ENCODE measurements at regions not wholly inside any gene's neighbourhood (a gene's known extent, or its start where the extent isn't known, plus 50 kb on each side); places are given as distances from the start of the nearest gene placed in this dataset.

GRCh38 chr4:83870328-83870950 lies 334.5 kb downstream of the GPAT3 start:
- peaks cover 14% of the 10 kb centered on the region for H3K4me1 Mint-ChIP-seq
- TF ChIP-seq CTCF (IDR thresholded peaks at IDR 0.05) = no peak
- no peak for DNase-seq
- no peak overlapping the region for H3K4me3 Mint-ChIP-seq
- peaks cover 46% of the 10 kb centered on the region for H3K27me3 Mint-ChIP-seq (ENCODE audit: low read depth, poor library complexity)
- H3K36me3 Mint-ChIP-seq (ENCODE audit: low read depth) = no peaks in the 10 kb centered on the region
- no peaks in the 10 kb centered on the region for H3K9me3 Mint-ChIP-seq
- no peak overlapping the region for H3K27ac Mint-ChIP-seq

GRCh38 chr4:83866834-83867621 lies 331.1 kb downstream of the GPAT3 start:
- TF ChIP-seq CTCF (IDR thresholded peaks at IDR 0.05) = no peak
- no peak overlapping the region for H3K27ac Mint-ChIP-seq
- H3K4me1 Mint-ChIP-seq = peaks cover 35% of the 10 kb centered on the region
- no peaks in the 10 kb centered on the region for H3K9me3 Mint-ChIP-seq
- H3K4me3 Mint-ChIP-seq = no peak overlapping the region
- H3K36me3 Mint-ChIP-seq (ENCODE audit: low read depth) = no peaks in the 10 kb centered on the region
- peaks cover 53% of the 10 kb centered on the region for H3K27me3 Mint-ChIP-seq (ENCODE audit: low read depth, poor library complexity)
- DNase-seq = no peak

- peaks cover 49% of the 10 kb centered on the region for H3K27me3 Mint-ChIP-seq (ENCODE audit: low read depth, poor library complexity)
- DNase-seq = no peak
Observed at GRCh38 chr4:83865417-83866150, 329.7 kb downstream of the GPAT3 start.

GRCh38 chr4:83864097-83864817 lies 328.3 kb downstream of the GPAT3 start:
- no peak for TF ChIP-seq CTCF (IDR thresholded peaks at IDR 0.05)
- peaks cover 35% of the 10 kb centered on the region for H3K4me1 Mint-ChIP-seq
- H3K36me3 Mint-ChIP-seq (ENCODE audit: low read depth) = no peaks in the 10 kb centered on the region
- H3K27ac Mint-ChIP-seq = no peak overlapping the region
- H3K9me3 Mint-ChIP-seq = no peaks in the 10 kb centered on the region
- peaks cover 36% of the 10 kb centered on the region for H3K27me3 Mint-ChIP-seq (ENCODE audit: low read depth, poor library complexity)
- H3K4me3 Mint-ChIP-seq = no peak overlapping the region
- DNase-seq = no peak

More at GRCh38 chr4:83865417-83866150, 329.7 kb downstream of the GPAT3 start:
- Mint-ChIP-seq H3K4me3 (no peak overlapping the region), H3K36me3 (ENCODE audit: low read depth) (no peaks in the 10 kb centered on the region), H3K9me3 (no peaks in the 10 kb centered on the region), H3K27ac (peak overlapping the region; percentile 47), H3K4me1 (peaks cover 35% of the 10 kb centered on the region)
- TF ChIP-seq CTCF (IDR thresholded peaks at IDR 0.05) = no peak

GRCh38 chr4:83862471-83862870 lies 326.6 kb downstream of the GPAT3 start:
- no peak overlapping the region for H3K27ac Mint-ChIP-seq
- no peaks in the 10 kb centered on the region for H3K9me3 Mint-ChIP-seq
- TF ChIP-seq CTCF (IDR thresholded peaks at IDR 0.05) = no peak
- DNase-seq = no peak
- no peak overlapping the region for H3K4me3 Mint-ChIP-seq
- peaks cover 45% of the 10 kb centered on the region for H3K4me1 Mint-ChIP-seq
- H3K36me3 Mint-ChIP-seq (ENCODE audit: low read depth) = no peaks in the 10 kb centered on the region
- H3K27me3 Mint-ChIP-seq (ENCODE audit: low read depth, poor library complexity) = peaks cover 24% of the 10 kb centered on the region
